HUES6 (cell line): ENCODE measurements at regions not wholly inside any gene's neighbourhood (a gene's known extent, or its start where the extent isn't known, plus 50 kb on each side); places are given as distances from the start of the nearest gene placed in this dataset.
"Not testable (repeated sequence)": the region's sequence is repeated elsewhere in the genome, so short reads cannot be mapped to it uniquely, and the experiment has no call there.

Source experiments
- H3K27ac ChIP-seq: 2 replicates; pipeline ENCODE4 v1.7.0; 2013; ENCODE audit warnings: low read depth, mild to moderate bottlenecking, low read length, inconsistent platforms
- H3K27me3 ChIP-seq: 2 replicates; pipeline ENCODE4 v1.6.1; 2013; ENCODE audit warnings: low read length; ENCODE audit not compliant: control insufficient read depth, insufficient read depth
- H3K36me3 ChIP-seq: 2 replicates; pipeline ENCODE4 v1.6.1; 2013; ENCODE audit warnings: low read length; ENCODE audit not compliant: control insufficient read depth, insufficient read depth
- H3K4me1 ChIP-seq: 2 replicates; pipeline ENCODE4 v1.6.1; 2013; ENCODE audit warnings: low read length; ENCODE audit not compliant: control insufficient read depth, insufficient read depth
- H3K4me3 ChIP-seq: 2 replicates; pipeline ENCODE4 v1.5.1; 2013; ENCODE audit warnings: low read depth, low read length
- H3K9ac ChIP-seq: one replicate; pipeline ENCODE4 v1.6.1; 2013; ENCODE audit warnings: mild to moderate bottlenecking, low read length
- H3K9me3 ChIP-seq: 2 replicates; pipeline ENCODE4 v1.6.1; 2013; ENCODE audit warnings: low read depth, low read length; ENCODE audit not compliant: control insufficient read depth, insufficient read depth

DNA sequence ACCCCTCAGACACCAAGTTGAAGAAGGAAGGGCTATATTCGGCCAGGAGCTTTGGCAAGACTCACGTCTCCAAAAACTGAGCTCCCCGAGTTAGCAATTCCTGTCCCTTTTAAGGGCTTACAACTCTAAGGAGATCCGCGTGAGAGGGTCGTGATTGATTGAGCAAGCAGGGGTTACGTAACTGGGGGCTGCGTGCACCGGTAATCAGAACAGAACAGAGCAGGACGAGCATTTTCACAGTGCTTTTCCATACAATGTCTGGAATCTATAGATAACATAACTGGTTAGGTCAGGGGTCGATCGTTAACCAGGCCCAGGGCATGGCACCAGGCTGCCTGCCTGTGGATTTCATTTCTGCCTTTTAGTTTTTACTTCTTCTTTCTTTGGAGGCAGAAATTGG lies 245.3 kb upstream of the MME start:
- not testable (repeated sequence) for H3K4me1 ChIP-seq, H3K4me3 ChIP-seq, H3K36me3 ChIP-seq, H3K9me3 ChIP-seq, H3K9ac ChIP-seq, H3K27ac ChIP-seq, H3K27me3 ChIP-seq

DNA sequence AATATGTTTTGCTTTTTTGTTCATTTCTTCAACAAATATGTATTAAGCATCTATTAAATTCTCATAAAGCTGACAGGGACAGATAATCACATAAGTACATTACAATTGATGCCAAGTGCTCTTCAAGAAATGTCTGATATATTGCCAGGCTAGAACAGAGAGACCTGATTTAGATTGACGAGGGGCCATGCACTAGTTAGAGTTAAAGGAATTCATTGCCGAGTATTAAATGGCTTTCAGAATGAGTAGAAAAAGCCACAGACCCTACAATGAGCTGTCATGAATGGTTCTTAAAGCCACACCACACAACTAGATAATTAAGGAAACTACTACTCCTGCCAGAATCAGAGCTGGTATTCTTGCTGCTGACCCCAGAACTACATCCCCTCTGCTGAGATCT lies 250.2 kb upstream of the MME start:
- H3K9ac ChIP-seq: no peak overlapping the region
- no peaks in the 10 kb centered on the region for H3K36me3 ChIP-seq
- H3K4me3 ChIP-seq: no peak overlapping the region
- peaks cover 20% of the 10 kb centered on the region for H3K9me3 ChIP-seq
- H3K27ac ChIP-seq: no peak overlapping the region
- no peaks in the 10 kb centered on the region for H3K4me1 ChIP-seq
- no peaks in the 10 kb centered on the region for H3K27me3 ChIP-seq

DNA sequence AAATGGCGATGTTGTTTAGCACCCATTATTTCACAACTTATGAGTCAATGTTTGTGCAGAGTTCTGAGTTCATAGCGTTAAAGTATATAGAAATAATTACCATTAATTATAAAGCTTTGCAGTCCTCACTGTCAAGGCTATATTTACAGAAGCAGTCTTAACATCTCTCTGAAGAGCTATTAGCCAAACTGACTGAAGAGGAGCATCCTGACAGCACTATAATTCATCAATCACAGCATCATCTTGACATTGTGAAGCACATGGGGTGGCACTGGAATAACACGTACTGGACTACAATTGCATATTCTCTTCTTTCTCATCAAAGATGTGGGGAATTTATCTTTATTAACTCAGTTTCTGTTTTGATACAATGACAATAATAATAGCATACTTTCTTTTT lies 260.6 kb upstream of the MME start:
- H3K27me3 ChIP-seq: no peaks in the 10 kb centered on the region
- no peaks in the 10 kb centered on the region for H3K4me1 ChIP-seq
- H3K36me3 ChIP-seq: no peaks in the 10 kb centered on the region
- H3K9ac ChIP-seq: no peak overlapping the region
- H3K9me3 ChIP-seq: no peaks in the 10 kb centered on the region
- H3K27ac ChIP-seq: no peak overlapping the region
- no peak overlapping the region for H3K4me3 ChIP-seq

DNA sequence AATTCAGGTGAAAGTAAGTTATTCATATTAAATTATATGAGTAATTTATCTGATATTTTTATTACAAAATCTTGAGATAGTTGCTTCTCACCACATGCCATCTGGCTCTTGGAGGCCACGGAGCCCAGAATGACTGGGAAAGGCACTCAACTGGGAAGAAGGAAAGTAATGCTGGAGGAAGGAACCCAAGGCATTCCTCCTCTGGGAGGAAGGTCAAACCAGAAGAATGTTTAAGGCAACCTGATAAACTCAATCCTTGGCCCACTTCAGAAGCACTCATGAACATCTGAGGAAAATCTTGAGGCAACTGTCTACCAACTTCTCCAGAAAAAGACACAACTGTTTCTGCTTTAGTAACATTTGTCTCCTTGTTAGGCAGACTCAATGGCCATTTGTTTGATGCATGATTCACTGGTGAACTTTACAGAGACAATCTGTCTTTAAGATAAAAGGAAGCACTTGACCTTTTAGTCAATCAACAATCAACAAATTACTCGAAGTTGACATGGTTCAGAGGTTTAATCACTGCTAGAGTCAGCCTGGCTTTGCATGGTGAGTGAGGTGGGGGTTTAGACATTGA lies 261.4 kb upstream of the MME start:
- Histone ChIP-seq H3K9ac (no peak overlapping the region), H3K36me3 (no peaks in the 10 kb centered on the region), H3K4me1 (no peaks in the 10 kb centered on the region), H3K27ac (no peak overlapping the region), H3K9me3 (no peaks in the 10 kb centered on the region), H3K4me3 (no peak overlapping the region), H3K27me3 (no peaks in the 10 kb centered on the region)

DNA sequence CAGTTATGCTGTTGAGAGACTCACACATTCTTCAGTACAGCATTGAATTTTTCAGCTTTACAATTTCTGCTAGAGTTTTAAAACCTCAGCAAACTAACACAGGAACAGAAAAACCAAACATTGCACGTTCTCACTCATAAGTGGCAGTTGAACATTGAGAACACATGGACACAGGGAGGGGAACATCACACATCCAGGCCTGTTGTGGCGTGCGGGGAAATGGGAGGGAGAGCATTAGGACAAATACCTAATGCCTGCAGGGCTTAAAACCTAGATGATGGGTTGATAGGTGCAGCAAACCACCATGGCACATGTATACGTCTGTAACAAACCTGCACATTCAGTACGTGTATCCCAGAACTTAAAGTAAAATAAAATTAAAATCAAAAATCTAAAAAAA lies 270.1 kb upstream of the MME start:
- H3K4me3 ChIP-seq, H3K4me1 ChIP-seq, H3K36me3 ChIP-seq, H3K27ac ChIP-seq, H3K9ac ChIP-seq, H3K27me3 ChIP-seq: not testable (repeated sequence)
- peaks cover 11% of the 10 kb centered on the region for H3K9me3 ChIP-seq

DNA sequence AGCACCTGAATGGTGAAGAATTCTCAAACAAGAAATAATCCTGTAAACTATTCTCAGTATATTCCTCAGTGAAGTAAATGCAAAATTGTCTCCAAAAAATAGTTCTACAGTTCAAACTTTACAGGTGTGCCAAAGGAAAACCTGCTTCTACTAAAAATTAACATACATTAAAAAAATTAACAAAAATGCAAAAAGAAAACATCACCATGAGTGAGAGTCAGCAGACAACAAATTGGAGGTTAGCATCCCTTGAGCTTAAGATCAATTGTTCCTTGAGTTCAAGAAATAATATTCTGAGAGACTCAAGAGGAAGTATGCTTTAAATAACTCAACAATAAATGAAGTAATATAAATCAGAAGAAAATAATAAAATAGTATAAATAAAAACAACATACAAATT lies 278.4 kb upstream of the MME start:
- H3K4me3 ChIP-seq: no peak overlapping the region
- H3K27me3 ChIP-seq: no peaks in the 10 kb centered on the region
- H3K4me1 ChIP-seq: no peaks in the 10 kb centered on the region
- H3K9me3 ChIP-seq: peaks cover 16% of the 10 kb centered on the region
- no peaks in the 10 kb centered on the region for H3K36me3 ChIP-seq
- H3K27ac ChIP-seq: no peak overlapping the region
- no peak overlapping the region for H3K9ac ChIP-seq

DNA sequence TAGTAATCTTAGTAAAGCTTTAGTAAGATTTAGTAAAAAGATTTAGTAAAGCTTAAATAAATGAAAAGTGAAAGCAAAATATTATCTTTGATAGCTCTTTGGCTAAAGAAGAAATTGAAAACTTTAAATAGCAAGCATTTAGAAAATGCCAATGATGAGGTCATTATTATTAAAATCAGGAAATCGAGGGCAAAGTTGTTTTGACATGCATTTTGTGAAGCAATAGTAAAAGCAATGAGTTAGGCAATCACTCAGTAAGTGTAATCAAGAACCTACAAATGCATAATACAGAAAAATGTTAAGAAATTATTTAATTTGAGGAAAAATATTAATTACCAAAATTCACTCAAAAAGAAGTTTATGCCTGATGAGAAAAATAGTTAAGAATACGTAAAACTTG lies 280.3 kb upstream of the MME start:
- H3K4me3 ChIP-seq: no peak overlapping the region
- no peak overlapping the region for H3K27ac ChIP-seq
- no peak overlapping the region for H3K9ac ChIP-seq
- H3K4me1 ChIP-seq: no peaks in the 10 kb centered on the region
- peaks cover 4% of the 10 kb centered on the region; the same call in 1 of the 2 replicates for H3K9me3 ChIP-seq
- H3K36me3 ChIP-seq: no peaks in the 10 kb centered on the region
- no peaks in the 10 kb centered on the region for H3K27me3 ChIP-seq

DNA sequence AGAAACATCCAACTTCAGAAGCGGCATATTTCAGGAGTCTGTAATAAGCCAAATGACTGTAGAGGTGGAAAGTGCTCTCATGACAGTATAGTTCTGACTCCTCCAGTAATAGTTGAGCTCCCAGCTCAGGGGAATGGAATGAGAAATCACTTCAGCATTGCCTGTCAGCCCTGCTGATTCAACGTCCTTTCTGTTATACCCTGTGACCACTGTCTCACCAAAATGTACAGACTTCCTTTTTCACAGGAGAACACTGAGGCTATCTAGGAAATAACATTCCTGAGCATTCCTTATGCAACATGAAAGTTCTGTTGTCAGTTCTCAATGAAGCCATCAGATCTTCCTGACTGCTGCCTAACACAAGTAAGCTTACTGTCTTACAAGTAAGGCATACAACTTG lies 284.5 kb upstream of the MME start:
- Histone ChIP-seq H3K4me1 (no peaks in the 10 kb centered on the region), H3K36me3 (no peaks in the 10 kb centered on the region), H3K27me3 (no peaks in the 10 kb centered on the region), H3K9ac (no peak overlapping the region), H3K4me3 (no peak overlapping the region), H3K9me3 (no peaks in the 10 kb centered on the region), H3K27ac (no peak overlapping the region)

DNA sequence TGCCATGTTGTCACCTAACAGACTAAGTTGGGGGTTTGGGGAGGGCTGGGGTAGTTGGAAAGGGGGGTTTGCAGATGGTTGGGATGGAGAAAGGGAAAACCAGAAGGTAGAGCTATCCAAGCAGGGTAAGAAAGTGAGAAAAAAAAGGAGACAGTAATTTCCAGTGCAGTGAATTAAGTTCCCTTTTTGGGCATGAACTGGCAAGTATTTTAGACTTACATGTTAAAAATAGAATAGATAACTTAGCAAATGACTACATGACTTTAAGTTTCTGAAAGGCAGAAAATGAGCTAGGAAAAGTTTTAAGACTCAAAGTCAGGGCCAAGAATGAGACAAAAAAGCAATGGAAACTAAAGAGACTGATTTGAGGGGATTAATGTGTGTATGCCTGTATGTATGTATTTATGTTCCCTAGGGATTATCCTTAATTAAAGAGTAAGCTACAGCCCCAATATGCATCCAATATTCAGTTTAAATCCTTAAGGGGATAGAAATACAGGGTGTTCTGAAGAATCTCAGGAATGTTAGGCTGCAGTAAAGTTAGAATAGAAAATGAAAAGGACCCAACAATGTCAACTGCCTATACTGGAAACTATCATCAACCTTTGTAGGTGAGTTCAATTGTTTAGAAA lies 285.2 kb upstream of the MME start:
- Histone ChIP-seq H3K4me3 (no peak overlapping the region), H3K27me3 (no peaks in the 10 kb centered on the region), H3K9me3 (no peaks in the 10 kb centered on the region), H3K36me3 (no peaks in the 10 kb centered on the region), H3K9ac (no peak overlapping the region), H3K27ac (no peak overlapping the region), H3K4me1 (no peaks in the 10 kb centered on the region)

DNA sequence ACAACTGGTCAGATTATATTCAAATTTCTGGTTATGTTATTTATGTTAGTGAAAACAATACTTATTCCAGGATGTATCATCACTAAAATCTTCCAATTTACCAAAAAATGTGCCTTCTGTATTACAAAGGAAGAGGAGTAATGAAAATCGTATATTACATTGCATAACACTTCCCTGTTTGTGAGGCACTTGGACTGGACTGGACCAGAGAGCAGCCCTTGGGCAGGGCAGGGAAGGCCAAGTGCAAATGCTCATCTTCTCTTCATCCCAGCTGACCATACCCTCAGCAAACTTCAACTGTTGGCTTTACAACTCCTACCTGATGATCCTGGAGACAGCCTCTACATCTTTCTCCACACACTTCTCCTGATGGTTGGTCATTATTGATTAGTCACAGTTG lies 285.7 kb upstream of the MME start:
- Histone ChIP-seq H3K9me3 (no peaks in the 10 kb centered on the region), H3K4me1 (no peaks in the 10 kb centered on the region), H3K27ac (no peak overlapping the region), H3K9ac (no peak overlapping the region), H3K36me3 (no peaks in the 10 kb centered on the region), H3K4me3 (no peak overlapping the region), H3K27me3 (no peaks in the 10 kb centered on the region)

DNA sequence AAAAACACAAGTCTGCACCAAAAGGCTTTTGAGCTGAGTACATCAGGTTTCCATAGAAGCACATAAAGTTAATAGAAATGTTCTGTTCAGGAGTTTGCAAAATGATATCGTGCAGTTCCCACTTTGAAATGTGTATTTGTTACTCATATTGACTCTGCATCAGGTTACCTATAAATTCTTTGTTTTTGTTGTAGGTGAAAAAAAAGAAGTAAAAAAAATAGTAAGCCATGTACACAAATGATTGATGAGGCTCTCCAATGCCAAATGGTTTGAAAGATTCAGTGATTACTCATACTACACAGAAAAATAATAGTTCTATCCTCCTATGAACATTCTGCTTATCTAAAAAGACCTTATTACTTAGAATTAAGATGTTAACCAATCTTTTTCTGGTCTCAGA lies 287.3 kb upstream of the MME start:
- Histone ChIP-seq H3K36me3 (no peaks in the 10 kb centered on the region), H3K9ac (no peak overlapping the region), H3K4me3 (no peak overlapping the region), H3K27me3 (no peaks in the 10 kb centered on the region), H3K9me3 (no peaks in the 10 kb centered on the region), H3K4me1 (no peaks in the 10 kb centered on the region), H3K27ac (no peak overlapping the region)

DNA sequence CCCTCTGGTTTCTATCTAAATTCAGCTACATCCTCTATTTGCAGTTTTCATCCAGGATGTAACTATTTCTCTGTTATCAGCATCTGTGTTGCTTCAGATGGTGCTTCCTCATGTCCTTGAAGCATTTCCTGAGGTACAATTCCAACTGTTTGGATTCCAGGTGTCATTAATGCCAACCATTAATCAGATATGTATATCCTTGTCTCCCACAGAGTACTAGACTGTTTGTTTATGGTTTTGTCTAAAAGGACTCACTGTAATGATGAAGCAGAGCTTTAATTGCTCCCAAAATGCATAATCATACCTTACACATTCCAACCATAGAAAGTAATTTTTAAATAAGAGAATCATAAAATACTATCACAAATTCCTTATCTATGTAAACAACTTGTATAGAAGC lies 288.5 kb upstream of the MME start:
- H3K27me3 ChIP-seq: no peaks in the 10 kb centered on the region
- no peak overlapping the region for H3K4me3 ChIP-seq
- no peaks in the 10 kb centered on the region for H3K9me3 ChIP-seq
- no peaks in the 10 kb centered on the region for H3K4me1 ChIP-seq
- no peaks in the 10 kb centered on the region for H3K36me3 ChIP-seq
- no peak overlapping the region for H3K27ac ChIP-seq
- H3K9ac ChIP-seq: no peak overlapping the region
